ENCODE measurements at regions not wholly inside any gene's neighbourhood (a gene's known extent, or its start where the extent isn't known, plus 50 kb on each side); places are given as distances from the start of the nearest gene placed in this dataset.
"Not testable (repeated sequence)": the region's sequence is repeated elsewhere in the genome, so short reads cannot be mapped to it uniquely, and the experiment has no call there.

GRCh38 chr3:147153830-147154539 lies 252.4 kb downstream of the ZIC4 start:
- DNase-seq (ENCODE audit: low read depth) = no peak

- DNase-seq (ENCODE audit: low read depth) = no peak
Observed at GRCh38 chr3:147152476-147152875, 253.9 kb downstream of the ZIC4 start.

- DNase-seq (ENCODE audit: low read depth) = no peak
Observed at GRCh38 chr3:147141516-147142288, 264.6 kb downstream of the ZIC4 start.

- DNase-seq (ENCODE audit: low read depth) = no peak
Observed at GRCh38 chr3:147139341-147139740, 267.0 kb downstream of the ZIC4 start.

GRCh38 chr3:147132168-147132567 lies 274.2 kb downstream of the ZIC4 start:
- DNase-seq (ENCODE audit: low read depth) = no peak

- DNase-seq (ENCODE audit: low read depth) = peak; percentile 37
Observed at GRCh38 chr3:147130461-147130860, 275.9 kb downstream of the ZIC4 start.

- DNase-seq (ENCODE audit: low read depth) = no peak
Observed at GRCh38 chr3:147129665-147130064, 276.7 kb downstream of the ZIC4 start.

GRCh38 chr3:147122350-147122749 lies 284.0 kb downstream of the ZIC4 start:
- no peak for DNase-seq (ENCODE audit: low read depth)

- no peak for DNase-seq (ENCODE audit: low read depth)
Observed at GRCh38 chr3:147119989-147120388, 286.4 kb downstream of the ZIC4 start.

GRCh38 chr3:147119346-147119745 lies 287.0 kb downstream of the ZIC4 start:
- no peak for DNase-seq (ENCODE audit: low read depth)

GRCh38 chr3:147118611-147119010 lies 287.7 kb downstream of the ZIC4 start:
- DNase-seq (ENCODE audit: low read depth) = no peak

- DNase-seq (ENCODE audit: low read depth) = no peak
Observed at GRCh38 chr3:147117631-147118030, 288.7 kb downstream of the ZIC4 start.

GRCh38 chr3:147113293-147114044 lies 292.9 kb downstream of the ZIC4 start:
- DNase-seq (ENCODE audit: low read depth) = peak; percentile 79

GRCh38 chr3:147099076-147099475 lies 307.3 kb downstream of the ZIC4 start:
- no peak for DNase-seq (ENCODE audit: low read depth)

- DNase-seq (ENCODE audit: low read depth) = no peak
Observed at GRCh38 chr3:147090461-147090860, 315.9 kb downstream of the ZIC4 start.

- no peak for DNase-seq (ENCODE audit: low read depth)
Observed at GRCh38 chr3:147089286-147089685, 317.1 kb downstream of the ZIC4 start.

GRCh38 chr3:147059500-147059899 lies 346.8 kb downstream of the ZIC4 start:
- DNase-seq (ENCODE audit: low read depth) = not testable (repeated sequence)

GRCh38 chr3:147049821-147050220 lies 356.5 kb downstream of the ZIC4 start:
- DNase-seq (ENCODE audit: low read depth) = no peak

- no peak for DNase-seq (ENCODE audit: low read depth)
Observed at GRCh38 chr3:147049305-147049704, 357.0 kb downstream of the ZIC4 start.

- no peak for DNase-seq (ENCODE audit: low read depth)
Observed at GRCh38 chr3:147046916-147047315, 359.4 kb downstream of the ZIC4 start.

- DNase-seq (ENCODE audit: low read depth) = no peak
Observed at GRCh38 chr3:147038481-147038880, 367.9 kb downstream of the ZIC4 start.

GRCh38 chr3:147034359-147034758 lies 372.0 kb downstream of the ZIC4 start:
- no peak for DNase-seq (ENCODE audit: low read depth)

- no peak for DNase-seq (ENCODE audit: low read depth)
Observed at GRCh38 chr3:147030274-147030673, 376.1 kb downstream of the ZIC4 start.

Measured in HS-5 (cell line).